ENCODE measurements at regions not wholly inside any gene's neighbourhood (a gene's known extent, or its start where the extent isn't known, plus 50 kb on each side); places are given as distances from the start of the nearest gene placed in this dataset.

- H3K4me3 ChIP-seq (ENCODE audit: low read depth, low read length): no peak overlapping the region
- no peak for DNase-seq (ENCODE audit: low read depth)
- in situ Hi-C loops (cut with HindIII; ENCODE audit: low sequenced_read_pairs): no loop called here
- TF ChIP-seq CTCF (IDR thresholded peaks at IDR 0.05; ENCODE audit: low read depth, low read length, missing control alignments): no peak
These were observed 423.7 kb upstream of the MMADHC start for GRCh38 chr2:150011161-150011730.

- no peak for TF ChIP-seq CTCF (IDR thresholded peaks at IDR 0.05; ENCODE audit: low read depth, low read length, missing control alignments)
- no peak for DNase-seq (ENCODE audit: low read depth)
- in situ Hi-C loops (cut with HindIII; ENCODE audit: low sequenced_read_pairs): no loop called here
- H3K4me3 ChIP-seq (ENCODE audit: low read depth, low read length): no peak overlapping the region
These were observed 421.3 kb upstream of the MMADHC start for GRCh38 chr2:150008901-150009300.

GRCh38 chr2:150007815-150008430, 420.3 kb upstream of the MMADHC start:
- in situ Hi-C loops (cut with HindIII; ENCODE audit: low sequenced_read_pairs): no loop called here

GRCh38 chr2:150006591-150006990, 419.0 kb upstream of the MMADHC start:
- no peak for DNase-seq (ENCODE audit: low read depth)
- TF ChIP-seq CTCF (IDR thresholded peaks at IDR 0.05; ENCODE audit: low read depth, low read length, missing control alignments): no peak
- no peak overlapping the region for H3K4me3 ChIP-seq (ENCODE audit: low read depth, low read length)
- in situ Hi-C loops (cut with HindIII; ENCODE audit: low sequenced_read_pairs): no loop called here

More at GRCh38 chr2:150007815-150008430, 420.3 kb upstream of the MMADHC start:
- no peak for TF ChIP-seq CTCF (IDR thresholded peaks at IDR 0.05; ENCODE audit: low read depth, low read length, missing control alignments)
- H3K4me3 ChIP-seq (ENCODE audit: low read depth, low read length): no peak overlapping the region
- DNase-seq (ENCODE audit: low read depth): no peak

- TF ChIP-seq CTCF (IDR thresholded peaks at IDR 0.05; ENCODE audit: low read depth, low read length, missing control alignments): no peak
- in situ Hi-C loops (cut with HindIII; ENCODE audit: low sequenced_read_pairs): no loop called here
- no peak for DNase-seq (ENCODE audit: low read depth)
- H3K4me3 ChIP-seq (ENCODE audit: low read depth, low read length): no peak overlapping the region
These were observed 416.0 kb upstream of the MMADHC start for GRCh38 chr2:150003544-150003943.

- no peak overlapping the region for H3K4me3 ChIP-seq (ENCODE audit: low read depth, low read length)
- in situ Hi-C loops (cut with HindIII; ENCODE audit: low sequenced_read_pairs): no loop called here
- no peak for TF ChIP-seq CTCF (IDR thresholded peaks at IDR 0.05; ENCODE audit: low read depth, low read length, missing control alignments)
- DNase-seq (ENCODE audit: low read depth): no peak
These were observed 414.2 kb upstream of the MMADHC start for GRCh38 chr2:150001788-150002187.

All from astrocyte of the cerebellum (primary cell).